ENCODE measurements at regions not wholly inside any gene's neighbourhood (a gene's known extent, or its start where the extent isn't known, plus 50 kb on each side); places are given as distances from the start of the nearest gene placed in this dataset.

DNA sequence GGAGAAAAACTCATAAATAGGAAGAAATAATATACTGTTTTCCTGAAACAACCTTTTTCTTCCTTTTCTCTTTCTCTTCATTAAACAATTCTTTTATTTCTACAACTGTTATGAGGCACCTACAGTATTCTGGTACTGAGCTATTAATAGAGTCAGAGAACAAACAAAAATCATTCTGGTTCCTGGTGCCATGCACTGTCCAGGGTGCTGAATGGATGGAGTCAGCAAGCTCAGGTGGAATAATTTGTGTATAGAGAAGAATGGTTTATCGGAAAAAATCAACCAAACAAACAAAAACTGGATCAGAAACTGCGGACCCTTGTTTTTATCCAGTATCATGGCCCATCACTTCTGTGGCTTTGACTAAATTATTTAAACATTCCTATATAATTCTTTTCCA lies 430.3 kb upstream of the GOT2 start:
- ChIA-PET POLR2A (ENCODE audit: partially characterized antibody) (no interaction called here), CTCF (ENCODE audit: partially characterized antibody) (no interaction called here)
- no peaks in the 10 kb centered on the region for H3K36me3 Mint-ChIP-seq
- H3K27ac ChIP-seq (ENCODE audit: low read depth, low read length), result no peak overlapping the region
- H3K27me3 Mint-ChIP-seq, result no peaks in the 10 kb centered on the region
- H3K36me3 ChIP-seq (ENCODE audit: insufficient read depth, low read length), result no peaks in the 10 kb centered on the region
- intact Hi-C loops (cut with micrococcal nuclease), result no loop called here
- H3K4me3 Mint-ChIP-seq, result no peak overlapping the region
- no peaks in the 10 kb centered on the region for H3K4me1 ChIP-seq (ENCODE audit: insufficient read depth, low read length)
- H3K4me1 Mint-ChIP-seq, result no peaks in the 10 kb centered on the region
- H3K4me3 ChIP-seq (ENCODE audit: low read length in 2 of 2), result no peak overlapping the region
- no peak for DNase-seq
- no peaks in the 10 kb centered on the region for H3K27me3 ChIP-seq (ENCODE audit: insufficient read depth, low read length)
- H3K27ac Mint-ChIP-seq, result no peak overlapping the region
- no peaks in the 10 kb centered on the region for H3K9me3 ChIP-seq (ENCODE audit: control insufficient read depth in 1 of 2, low read length in 2 of 2)
- peaks cover 0 to 10% (median 4%) of the 10 kb centered on the region in 8 donors for H3K9me3 Mint-ChIP-seq

DNA sequence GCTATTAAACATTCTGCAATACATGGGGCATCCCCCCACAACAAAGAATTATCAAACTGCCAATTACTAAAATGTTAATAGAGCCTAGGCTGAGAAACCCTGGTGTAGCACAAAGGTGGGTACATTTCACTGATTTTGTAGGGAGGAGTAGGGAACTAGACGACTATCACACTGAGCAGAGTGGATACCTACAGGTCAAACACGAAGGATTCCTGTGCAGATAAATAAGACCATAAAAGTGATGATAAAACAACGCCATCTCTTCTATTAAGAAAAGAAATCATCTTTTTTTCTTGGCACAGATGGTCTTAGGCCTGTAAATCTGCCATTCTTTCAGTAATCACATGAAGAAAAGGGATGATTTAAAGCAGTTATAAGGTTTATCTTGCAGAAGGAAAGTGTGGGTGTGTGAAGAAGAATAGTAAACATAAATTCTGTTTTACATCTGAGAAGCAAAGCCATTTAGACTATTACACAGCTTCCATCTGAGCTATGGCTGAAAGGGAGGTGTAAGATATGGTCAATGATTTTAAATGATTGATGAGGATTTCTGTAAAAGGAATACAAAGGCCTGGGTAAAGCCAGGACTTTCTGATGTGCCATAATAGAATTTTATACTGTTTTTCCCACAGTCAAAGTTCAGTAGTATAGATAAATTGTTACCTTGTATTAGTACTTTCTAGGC lies 429.4 kb upstream of the GOT2 start:
- Histone ChIP-seq H3K36me3 (ENCODE audit: insufficient read depth, low read length) (no peaks in the 10 kb centered on the region), H3K27ac (ENCODE audit: low read depth, low read length) (no peak overlapping the region), H3K9me3 (ENCODE audit: control insufficient read depth in 1 of 2, low read length in 2 of 2) (no peaks in the 10 kb centered on the region), H3K27me3 (ENCODE audit: insufficient read depth, low read length) (no peaks in the 10 kb centered on the region), H3K4me1 (ENCODE audit: insufficient read depth, low read length) (no peaks in the 10 kb centered on the region), H3K4me3 (ENCODE audit: low read length in 2 of 2) (no peak overlapping the region)
- no peak for DNase-seq
- Mint-ChIP-seq H3K27ac (no peak overlapping the region), H3K4me3 (no peak overlapping the region), H3K36me3 (no peaks in the 10 kb centered on the region), H3K4me1 (no peaks in the 10 kb centered on the region), H3K27me3 (no peaks in the 10 kb centered on the region), H3K9me3 (peaks cover 0 to 10% (median 4%) of the 10 kb centered on the region in 8 donors)
- ChIA-PET CTCF (ENCODE audit: partially characterized antibody) (no interaction called here), POLR2A (ENCODE audit: partially characterized antibody) (no interaction called here)
- intact Hi-C loops (cut with micrococcal nuclease), result no loop called here

DNA sequence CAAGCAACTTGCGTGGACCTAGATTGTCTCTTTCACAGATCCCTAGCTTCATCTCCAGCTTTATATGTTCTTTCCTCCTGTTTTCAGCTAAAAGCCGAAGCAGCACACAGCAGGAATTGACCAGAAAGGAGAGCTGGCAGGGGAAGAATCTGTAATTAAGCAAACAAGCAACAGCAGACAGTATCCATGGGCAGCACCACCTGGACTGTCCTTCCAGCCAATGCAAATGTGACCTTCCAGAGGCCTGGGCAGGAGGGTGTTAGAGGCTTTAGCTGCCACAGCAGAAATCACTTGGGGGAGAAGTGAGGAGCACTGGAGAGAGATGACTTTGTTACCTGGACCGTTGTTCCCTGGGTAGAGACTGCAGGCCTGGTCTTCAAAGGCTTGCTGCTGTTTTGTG lies 427.6 kb upstream of the GOT2 start:
- Mint-ChIP-seq H3K4me1 (no peaks in the 10 kb centered on the region), H3K9me3 (peaks cover 0 to 10% (median 4%) of the 10 kb centered on the region in 8 donors), H3K27me3 (no peaks in the 10 kb centered on the region), H3K27ac (no peak overlapping the region), H3K4me3 (no peak overlapping the region), H3K36me3 (no peaks in the 10 kb centered on the region)
- intact Hi-C loops (cut with micrococcal nuclease), result no loop called here
- H3K4me3 ChIP-seq (ENCODE audit: low read length in 2 of 2), result no peak overlapping the region
- no peaks in the 10 kb centered on the region for H3K4me1 ChIP-seq (ENCODE audit: insufficient read depth, low read length)
- no peak overlapping the region for H3K27ac ChIP-seq (ENCODE audit: low read depth, low read length)
- H3K36me3 ChIP-seq (ENCODE audit: insufficient read depth, low read length), result no peaks in the 10 kb centered on the region
- H3K9me3 ChIP-seq (ENCODE audit: control insufficient read depth in 1 of 2, low read length in 2 of 2), result no peaks in the 10 kb centered on the region
- DNase-seq, result no peak
- ChIA-PET CTCF (ENCODE audit: partially characterized antibody) (no interaction called here), POLR2A (ENCODE audit: partially characterized antibody) (no interaction called here)
- H3K27me3 ChIP-seq (ENCODE audit: insufficient read depth, low read length), result no peaks in the 10 kb centered on the region

DNA sequence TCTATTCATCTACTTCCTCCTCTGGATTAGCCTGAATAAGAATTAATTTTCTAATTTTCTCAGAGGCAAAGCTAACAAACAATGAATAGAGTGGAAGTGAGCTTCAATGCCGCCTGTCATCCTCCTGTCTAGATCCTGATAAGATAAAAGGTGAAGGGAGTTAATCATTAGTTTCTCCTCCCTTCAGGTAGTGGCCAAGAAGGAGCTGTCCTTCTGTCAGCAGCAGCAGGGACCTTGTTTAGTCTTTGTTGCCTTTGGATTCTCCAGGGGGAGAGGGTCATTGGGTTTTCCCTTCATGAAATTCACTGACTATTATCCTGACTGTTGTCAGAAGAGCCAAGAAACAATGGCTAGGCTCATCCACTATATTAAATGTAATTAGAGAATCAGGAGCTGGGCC lies 420.2 kb upstream of the GOT2 start:
- Histone ChIP-seq H3K36me3 (ENCODE audit: insufficient read depth, low read length) (no peaks in the 10 kb centered on the region), H3K27me3 (ENCODE audit: insufficient read depth, low read length) (no peaks in the 10 kb centered on the region), H3K9me3 (ENCODE audit: control insufficient read depth in 1 of 2, low read length in 2 of 2) (no peaks in the 10 kb centered on the region), H3K27ac (ENCODE audit: low read depth, low read length) (no peak overlapping the region), H3K4me1 (ENCODE audit: insufficient read depth, low read length) (no peaks in the 10 kb centered on the region), H3K4me3 (ENCODE audit: low read length in 2 of 2) (no peak overlapping the region)
- Mint-ChIP-seq H3K27me3 (no peaks in the 10 kb centered on the region), H3K27ac (no peak overlapping the region), H3K9me3 (peaks cover 0 to 1% (median 0%) of the 10 kb centered on the region in 8 donors), H3K4me1 (no peaks in the 10 kb centered on the region), H3K4me3 (no peak overlapping the region), H3K36me3 (no peaks in the 10 kb centered on the region)
- ChIA-PET CTCF (ENCODE audit: partially characterized antibody) (no interaction called here), POLR2A (ENCODE audit: partially characterized antibody) (no interaction called here)
- no peak for DNase-seq
- intact Hi-C loops (cut with micrococcal nuclease), result no loop called here

DNA sequence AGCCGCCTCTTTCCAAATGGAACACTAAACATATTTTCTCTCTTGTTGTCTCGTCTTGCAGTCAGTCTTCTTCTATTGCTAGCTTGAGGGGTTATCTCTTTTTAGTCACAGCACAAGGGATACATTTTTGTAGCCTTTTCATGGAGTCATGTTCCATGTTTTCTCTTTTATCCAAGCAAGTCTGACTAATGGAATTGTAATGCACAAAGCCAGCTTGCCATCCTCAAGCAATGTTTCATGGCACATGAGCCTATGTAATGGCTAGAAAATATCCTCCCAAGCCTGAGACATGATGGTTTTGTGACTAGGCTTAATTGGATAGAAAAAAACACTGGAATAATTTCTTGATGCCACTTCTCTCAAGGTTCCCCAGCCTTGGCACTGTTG lies 414.6 kb upstream of the GOT2 start:
- intact Hi-C loops (cut with micrococcal nuclease), result no loop called here
- CTCF ChIA-PET (ENCODE audit: partially characterized antibody), result no interaction called here
- no peaks in the 10 kb centered on the region for H3K9me3 ChIP-seq (ENCODE audit: control insufficient read depth in 1 of 2, low read length in 2 of 2)
- H3K27me3 ChIP-seq (ENCODE audit: insufficient read depth, low read length), result no peaks in the 10 kb centered on the region
- no peaks in the 10 kb centered on the region for H3K27me3 Mint-ChIP-seq
- peaks cover 0 to 8% (median 3%) of the 10 kb centered on the region in 8 donors for H3K9me3 Mint-ChIP-seq
- no peak overlapping the region for H3K27ac Mint-ChIP-seq
- DNase-seq, result no peak
- no peaks in the 10 kb centered on the region for H3K4me1 ChIP-seq (ENCODE audit: insufficient read depth, low read length)
- POLR2A ChIA-PET (ENCODE audit: partially characterized antibody), result no interaction called here
- H3K4me3 Mint-ChIP-seq, result no peak overlapping the region
- no peak overlapping the region for H3K4me3 ChIP-seq (ENCODE audit: low read length in 2 of 2)
- H3K36me3 ChIP-seq (ENCODE audit: insufficient read depth, low read length), result no peaks in the 10 kb centered on the region
- no peaks in the 10 kb centered on the region for H3K4me1 Mint-ChIP-seq
- no peaks in the 10 kb centered on the region for H3K36me3 Mint-ChIP-seq
- H3K27ac ChIP-seq (ENCODE audit: low read depth, low read length), result no peak overlapping the region

DNA sequence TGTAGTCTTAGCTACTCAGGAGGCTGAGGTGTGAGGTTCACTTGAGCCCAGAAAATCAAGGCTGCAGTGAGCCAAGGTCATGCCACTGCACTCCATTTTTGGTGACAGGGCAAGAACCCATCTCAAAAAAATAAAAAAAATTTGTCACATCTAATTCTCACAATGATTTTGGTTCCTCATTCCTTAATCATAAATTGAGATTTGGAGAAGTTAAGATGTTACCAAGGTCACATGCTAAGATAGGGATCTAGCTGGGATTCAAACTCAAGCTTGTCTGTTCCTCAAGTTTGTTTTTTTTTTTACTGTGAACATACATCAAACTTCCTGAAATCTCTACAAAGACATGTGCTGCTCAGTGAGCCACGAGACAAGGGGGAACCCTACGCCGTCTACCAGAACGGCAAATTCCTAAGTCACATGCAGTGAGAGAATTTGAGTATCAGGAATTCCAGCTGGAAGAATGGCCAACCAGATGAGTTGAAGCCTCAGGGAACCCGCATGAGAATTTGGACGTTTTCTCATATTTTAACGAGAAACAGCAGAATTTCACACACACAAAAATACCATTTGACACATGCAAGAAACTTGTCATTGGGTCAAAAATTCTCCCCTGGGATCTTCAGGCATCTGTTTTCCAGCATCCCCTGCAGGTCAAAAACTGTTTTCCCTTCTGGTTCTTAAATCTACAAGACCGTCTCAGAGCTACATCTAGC lies 414.1 kb upstream of the GOT2 start:
- peaks cover 0 to 11% (median 3%) of the 10 kb centered on the region in 8 donors for H3K9me3 Mint-ChIP-seq
- CTCF ChIA-PET (ENCODE audit: partially characterized antibody), result no interaction called here
- no peaks in the 10 kb centered on the region for H3K27me3 ChIP-seq (ENCODE audit: insufficient read depth, low read length)
- H3K4me3 ChIP-seq (ENCODE audit: low read length in 2 of 2), result no peak overlapping the region
- intact Hi-C loops (cut with micrococcal nuclease), result no loop called here
- H3K36me3 Mint-ChIP-seq, result no peaks in the 10 kb centered on the region
- POLR2A ChIA-PET (ENCODE audit: partially characterized antibody), result no interaction called here
- H3K27ac ChIP-seq (ENCODE audit: low read depth, low read length), result no peak overlapping the region
- no peaks in the 10 kb centered on the region for H3K9me3 ChIP-seq (ENCODE audit: control insufficient read depth in 1 of 2, low read length in 2 of 2)
- H3K4me3 Mint-ChIP-seq, result no peak overlapping the region
- H3K4me1 ChIP-seq (ENCODE audit: insufficient read depth, low read length), result no peaks in the 10 kb centered on the region
- no peaks in the 10 kb centered on the region for H3K27me3 Mint-ChIP-seq
- no peaks in the 10 kb centered on the region for H3K4me1 Mint-ChIP-seq
- H3K36me3 ChIP-seq (ENCODE audit: insufficient read depth, low read length), result no peaks in the 10 kb centered on the region
- no peak overlapping the region for H3K27ac Mint-ChIP-seq
- DNase-seq, result no peak

DNA sequence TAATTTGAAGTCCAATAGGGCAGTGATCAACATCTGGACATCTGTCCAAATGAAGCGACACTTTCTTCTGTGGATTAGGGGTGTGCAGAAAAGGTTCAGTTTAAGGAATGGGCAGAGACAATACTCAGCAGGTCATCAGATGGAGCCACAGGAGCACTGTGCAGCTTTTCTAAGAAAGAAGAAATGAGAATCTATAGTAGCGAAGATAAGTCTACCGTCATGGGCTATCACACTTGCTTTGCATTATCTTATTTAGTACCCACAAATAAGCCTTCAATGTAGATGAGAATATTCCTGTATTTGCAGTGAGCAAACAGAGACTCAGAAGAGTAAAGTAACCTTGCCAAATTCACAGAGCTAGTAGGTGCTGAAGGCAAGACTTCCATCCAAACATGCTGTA lies 412.0 kb upstream of the GOT2 start:
- no peaks in the 10 kb centered on the region for H3K36me3 ChIP-seq (ENCODE audit: insufficient read depth, low read length)
- H3K4me3 Mint-ChIP-seq, result no peak overlapping the region
- H3K4me1 ChIP-seq (ENCODE audit: insufficient read depth, low read length), result no peaks in the 10 kb centered on the region
- intact Hi-C loops (cut with micrococcal nuclease), result no loop called here
- no peaks in the 10 kb centered on the region for H3K27me3 ChIP-seq (ENCODE audit: insufficient read depth, low read length)
- ChIA-PET CTCF (ENCODE audit: partially characterized antibody) (no interaction called here), POLR2A (ENCODE audit: partially characterized antibody) (no interaction called here)
- no peak for DNase-seq
- H3K27ac Mint-ChIP-seq, result no peak overlapping the region
- H3K36me3 Mint-ChIP-seq, result no peaks in the 10 kb centered on the region
- H3K27ac ChIP-seq (ENCODE audit: low read depth, low read length), result no peak overlapping the region
- no peaks in the 10 kb centered on the region for H3K9me3 ChIP-seq (ENCODE audit: control insufficient read depth in 1 of 2, low read length in 2 of 2)
- H3K9me3 Mint-ChIP-seq, result peaks cover 0 to 11% (median 4%) of the 10 kb centered on the region in 8 donors
- H3K27me3 Mint-ChIP-seq, result no peaks in the 10 kb centered on the region
- no peak overlapping the region for H3K4me3 ChIP-seq (ENCODE audit: low read length in 2 of 2)
- no peaks in the 10 kb centered on the region for H3K4me1 Mint-ChIP-seq

Data from CD4-positive, alpha-beta memory T cell (primary cell).